ENCODE measurements at regions not wholly inside any gene's neighbourhood (a gene's known extent, or its start where the extent isn't known, plus 50 kb on each side); places are given as distances from the start of the nearest gene placed in this dataset.

DNA sequence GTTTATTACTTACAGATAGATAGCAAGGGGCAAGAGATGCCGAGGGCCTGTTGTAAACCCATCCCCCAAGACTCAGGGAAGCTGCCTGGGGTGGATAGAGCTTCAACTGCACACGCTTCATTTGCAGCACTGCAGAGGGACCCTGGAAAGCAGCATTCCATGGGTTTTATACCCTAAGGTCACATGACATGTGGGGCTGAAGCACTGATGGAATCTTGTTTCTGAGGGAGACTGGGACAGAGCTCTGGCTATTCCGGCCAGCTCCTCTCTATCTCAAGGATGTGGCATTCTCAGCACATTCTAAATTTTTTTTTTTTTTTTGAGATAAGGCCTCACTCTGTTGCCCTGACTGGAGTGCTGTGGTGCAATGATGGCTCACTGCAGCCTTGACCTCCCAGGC lies 300.1 kb downstream of the MYCN start:
- TF ChIP-seq, protein P1, sequence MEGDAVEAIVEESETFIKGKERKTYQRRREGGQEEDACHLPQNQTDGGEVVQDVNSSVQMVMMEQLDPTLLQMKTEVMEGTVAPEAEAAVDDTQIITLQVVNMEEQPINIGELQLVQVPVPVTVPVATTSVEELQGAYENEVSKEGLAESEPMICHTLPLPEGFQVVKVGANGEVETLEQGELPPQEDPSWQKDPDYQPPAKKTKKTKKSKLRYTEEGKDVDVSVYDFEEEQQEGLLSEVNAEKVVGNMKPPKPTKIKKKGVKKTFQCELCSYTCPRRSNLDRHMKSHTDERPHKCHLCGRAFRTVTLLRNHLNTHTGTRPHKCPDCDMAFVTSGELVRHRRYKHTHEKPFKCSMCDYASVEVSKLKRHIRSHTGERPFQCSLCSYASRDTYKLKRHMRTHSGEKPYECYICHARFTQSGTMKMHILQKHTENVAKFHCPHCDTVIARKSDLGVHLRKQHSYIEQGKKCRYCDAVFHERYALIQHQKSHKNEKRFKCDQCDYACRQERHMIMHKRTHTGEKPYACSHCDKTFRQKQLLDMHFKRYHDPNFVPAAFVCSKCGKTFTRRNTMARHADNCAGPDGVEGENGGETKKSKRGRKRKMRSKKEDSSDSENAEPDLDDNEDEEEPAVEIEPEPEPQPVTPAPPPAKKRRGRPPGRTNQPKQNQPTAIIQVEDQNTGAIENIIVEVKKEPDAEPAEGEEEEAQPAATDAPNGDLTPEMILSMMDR (IDR thresholded peaks at IDR 0.05), result no peak
- TF ChIP-seq POLR2AphosphoS5 (IDR thresholded peaks at IDR 0.05), result no peak
